ENCODE measurements at regions not wholly inside any gene's neighbourhood (a gene's known extent, or its start where the extent isn't known, plus 50 kb on each side); places are given as distances from the start of the nearest gene placed in this dataset.

DNA sequence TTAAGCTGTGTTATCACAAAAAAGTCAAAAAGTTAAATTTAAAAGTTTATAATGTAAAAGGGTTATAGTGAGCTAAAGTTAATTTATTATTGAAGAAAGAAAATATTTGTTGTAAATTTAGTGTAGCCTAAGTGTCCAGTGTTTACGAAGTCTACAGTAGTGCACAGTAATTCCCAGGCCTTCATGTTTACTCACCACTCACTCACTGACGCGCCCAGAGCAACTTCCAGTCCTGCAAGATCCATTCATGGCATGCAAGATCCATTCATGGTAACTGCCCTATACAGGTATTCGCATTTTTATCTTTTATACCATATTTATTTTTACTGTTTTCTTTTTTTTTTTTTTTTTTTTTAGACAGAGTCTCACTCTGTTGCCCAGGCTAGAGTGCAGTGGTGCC lies 69.5 kb downstream of the TPRA1 start:
- no peak overlapping the region for H3K4me3 ChIP-seq (ENCODE audit: control insufficient read depth, low read depth, low read length)
- no peak for DNase-seq (ENCODE audit: low read depth)
- TF ChIP-seq, protein P1, sequence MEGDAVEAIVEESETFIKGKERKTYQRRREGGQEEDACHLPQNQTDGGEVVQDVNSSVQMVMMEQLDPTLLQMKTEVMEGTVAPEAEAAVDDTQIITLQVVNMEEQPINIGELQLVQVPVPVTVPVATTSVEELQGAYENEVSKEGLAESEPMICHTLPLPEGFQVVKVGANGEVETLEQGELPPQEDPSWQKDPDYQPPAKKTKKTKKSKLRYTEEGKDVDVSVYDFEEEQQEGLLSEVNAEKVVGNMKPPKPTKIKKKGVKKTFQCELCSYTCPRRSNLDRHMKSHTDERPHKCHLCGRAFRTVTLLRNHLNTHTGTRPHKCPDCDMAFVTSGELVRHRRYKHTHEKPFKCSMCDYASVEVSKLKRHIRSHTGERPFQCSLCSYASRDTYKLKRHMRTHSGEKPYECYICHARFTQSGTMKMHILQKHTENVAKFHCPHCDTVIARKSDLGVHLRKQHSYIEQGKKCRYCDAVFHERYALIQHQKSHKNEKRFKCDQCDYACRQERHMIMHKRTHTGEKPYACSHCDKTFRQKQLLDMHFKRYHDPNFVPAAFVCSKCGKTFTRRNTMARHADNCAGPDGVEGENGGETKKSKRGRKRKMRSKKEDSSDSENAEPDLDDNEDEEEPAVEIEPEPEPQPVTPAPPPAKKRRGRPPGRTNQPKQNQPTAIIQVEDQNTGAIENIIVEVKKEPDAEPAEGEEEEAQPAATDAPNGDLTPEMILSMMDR (conservative IDR thresholded peaks at IDR 0.05; ENCODE audit: control insufficient read depth, insufficient read depth, low read depth, low read length) = no peak

DNA sequence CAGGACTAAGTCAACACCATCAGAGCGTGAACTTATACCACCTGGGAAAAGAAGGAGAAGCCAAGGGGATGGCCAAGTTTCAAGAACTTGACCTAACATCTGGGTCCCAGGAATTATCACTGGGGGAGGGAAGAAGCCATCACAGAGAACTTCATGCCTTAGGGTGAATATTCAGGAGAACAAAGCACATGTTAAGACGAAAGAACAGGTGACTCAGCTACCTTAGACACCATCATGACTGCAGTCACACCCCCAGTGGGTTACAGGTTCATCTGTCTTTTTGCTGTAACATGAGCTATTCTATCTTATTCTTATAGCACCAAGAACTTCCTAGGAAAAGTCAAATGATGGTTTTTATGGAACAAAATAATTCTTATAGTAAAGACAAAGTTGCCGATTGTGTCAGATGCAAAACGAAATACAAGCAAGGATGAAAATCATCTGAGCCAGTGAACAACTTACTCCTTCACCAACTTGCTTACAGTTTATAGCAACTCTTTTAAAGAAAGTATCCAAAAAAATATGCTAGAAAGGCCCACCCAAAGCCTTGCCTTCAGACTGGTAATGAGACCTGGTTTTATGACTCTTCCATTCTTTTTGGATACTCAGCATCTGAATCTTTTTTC lies 72.0 kb downstream of the TPRA1 start:
- no peak overlapping the region for H3K4me3 ChIP-seq (ENCODE audit: control insufficient read depth, low read depth, low read length)
- DNase-seq (ENCODE audit: low read depth) = no peak
- TF ChIP-seq, protein P1 (conservative IDR thresholded peaks at IDR 0.05; ENCODE audit: control insufficient read depth, insufficient read depth, low read depth, low read length) = no peak

DNA sequence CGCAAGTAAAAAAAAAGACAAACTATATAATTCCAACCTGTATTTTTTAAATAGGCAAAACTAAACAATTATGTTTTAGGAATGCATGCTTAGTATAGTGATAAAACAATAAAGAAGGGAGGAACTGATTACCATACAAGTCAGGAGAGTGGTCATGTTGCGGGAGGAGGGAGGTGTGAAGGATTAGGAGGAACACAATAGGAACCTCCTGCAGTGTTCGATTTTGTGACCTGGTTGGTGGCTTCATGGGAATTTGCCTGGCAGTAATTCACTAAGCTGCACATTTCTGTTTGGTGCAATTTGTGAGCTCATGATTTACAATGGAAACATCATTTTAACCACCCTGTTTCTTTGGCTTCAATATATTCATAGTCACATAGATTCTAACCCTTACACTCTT lies 78.3 kb downstream of the TPRA1 start:
- no peak for DNase-seq (ENCODE audit: low read depth)

DNA sequence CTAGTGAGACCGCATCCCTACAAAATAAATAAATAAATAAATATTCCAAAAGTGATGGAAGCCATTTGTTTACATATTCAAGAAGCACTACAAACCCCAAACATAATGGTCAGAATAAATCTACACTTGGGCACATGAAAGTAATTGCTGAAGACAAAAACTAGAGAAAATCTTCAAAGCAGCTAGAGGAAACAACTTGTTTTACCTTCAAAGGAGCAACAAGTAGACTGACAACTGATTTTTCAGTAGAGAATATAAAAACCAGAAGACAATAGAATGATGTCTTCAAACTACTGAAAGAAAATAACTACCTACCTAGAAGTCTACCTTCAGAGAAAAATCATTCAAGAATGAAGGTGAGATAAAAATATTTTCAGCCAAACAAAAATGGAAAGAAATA lies 89.4 kb downstream of the TPRA1 start:
- TF ChIP-seq, protein P1 (conservative IDR thresholded peaks at IDR 0.05; ENCODE audit: control insufficient read depth, insufficient read depth, low read depth, low read length) = no peak
- no peak overlapping the region for H3K4me3 ChIP-seq (ENCODE audit: control insufficient read depth, low read depth, low read length)
- no peak for DNase-seq (ENCODE audit: low read depth)

More for the DNA sequence above, 78.3 kb downstream of the TPRA1 start:
- TF ChIP-seq, protein P1 (conservative IDR thresholded peaks at IDR 0.05; ENCODE audit: control insufficient read depth, insufficient read depth, low read depth, low read length) = no peak
- no peak overlapping the region for H3K4me3 ChIP-seq (ENCODE audit: control insufficient read depth, low read depth, low read length)

DNA sequence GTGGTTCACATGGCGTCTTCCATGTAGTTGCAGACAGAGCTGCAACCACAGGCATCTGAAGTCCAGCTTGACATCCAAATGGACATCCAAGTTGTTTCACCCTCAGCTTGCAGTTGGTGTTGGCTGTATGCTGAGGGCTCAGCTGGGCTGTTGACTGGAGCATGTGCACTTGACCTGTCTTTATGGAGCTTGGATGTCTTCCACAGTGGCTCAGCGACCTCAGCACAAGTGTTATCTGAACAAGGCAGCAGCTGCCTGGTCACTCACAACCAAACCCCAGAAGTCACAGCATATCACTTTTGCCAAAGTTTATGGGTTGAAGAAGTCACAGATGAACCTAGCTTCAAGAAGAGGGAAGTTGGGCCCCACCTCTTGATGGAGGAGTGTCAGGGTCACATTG lies 92.9 kb downstream of the TPRA1 start:
- DNase-seq (ENCODE audit: low read depth) = no peak
- H3K4me3 ChIP-seq (ENCODE audit: control insufficient read depth, low read depth, low read length) = no peak overlapping the region
- TF ChIP-seq, protein P1 (conservative IDR thresholded peaks at IDR 0.05; ENCODE audit: control insufficient read depth, insufficient read depth, low read depth, low read length) = no peak

DNA sequence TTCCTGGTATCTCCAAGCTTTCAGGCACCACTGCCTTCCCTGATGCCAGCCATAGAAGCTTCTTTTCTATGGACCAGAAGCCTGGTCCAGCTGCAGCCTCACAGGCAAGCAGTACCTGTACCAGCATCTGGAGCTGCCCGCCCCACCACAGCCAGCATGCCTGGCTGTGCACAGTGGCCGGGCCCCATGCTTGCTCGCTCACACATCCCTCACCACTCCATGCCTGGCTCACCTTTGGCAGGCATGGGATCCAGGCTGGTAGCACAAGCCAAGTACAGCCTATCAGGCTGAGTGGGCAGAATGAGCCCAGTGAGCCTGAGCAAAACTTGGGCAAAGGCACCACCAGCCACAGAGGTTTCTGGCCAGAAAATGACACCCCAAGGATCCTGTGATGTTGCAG lies 93.4 kb downstream of the TPRA1 start:
- no peak overlapping the region for H3K4me3 ChIP-seq (ENCODE audit: control insufficient read depth, low read depth, low read length)
- no peak for DNase-seq (ENCODE audit: low read depth)
- TF ChIP-seq, protein P1 (conservative IDR thresholded peaks at IDR 0.05; ENCODE audit: control insufficient read depth, insufficient read depth, low read depth, low read length) = no peak
